ENCODE measurements at regions not wholly inside any gene's neighbourhood (a gene's known extent, or its start where the extent isn't known, plus 50 kb on each side); places are given as distances from the start of the nearest gene placed in this dataset.

DNA sequence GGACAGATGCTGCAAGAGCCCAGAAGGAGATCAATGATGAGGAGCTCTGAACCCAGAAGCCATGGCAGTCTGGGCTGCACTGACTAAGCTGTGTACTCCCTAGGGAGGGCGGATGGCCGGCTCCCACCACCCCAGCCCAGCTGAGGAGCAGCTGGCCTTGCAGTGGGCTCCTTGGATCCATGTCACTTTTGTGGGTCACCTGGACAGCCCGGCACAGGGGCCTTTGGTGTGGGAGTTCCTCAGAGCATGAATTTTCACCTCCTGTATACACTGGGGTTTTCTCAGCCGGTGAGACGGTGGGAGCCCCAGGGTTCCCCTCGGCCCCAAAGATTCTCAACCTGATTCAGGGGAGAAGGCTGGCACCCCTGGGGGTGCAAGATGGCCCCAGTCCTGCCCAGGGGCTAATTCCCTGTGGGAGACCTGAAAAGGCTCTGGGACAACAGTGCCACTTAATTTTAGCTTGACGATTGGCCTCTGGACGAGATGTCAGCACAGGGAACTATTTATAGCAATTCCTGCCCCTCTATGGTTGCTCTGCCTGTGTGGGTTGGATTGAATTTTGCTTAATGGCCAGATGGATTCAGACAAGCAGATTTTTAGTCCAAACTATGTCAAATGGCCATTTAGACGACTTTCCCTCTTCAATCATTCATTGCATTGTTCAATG lies 121.6 kb upstream of the PMEPA1 start:
- H3K4me1 ChIP-seq (ENCODE audit: control insufficient read depth, insufficient read depth, low read length), result peaks cover 3% of the 10 kb centered on the region
- Mint-ChIP-seq H3K27me3 (ENCODE audit: low read depth in 2 of 2) (peaks cover 3 to 6% of the 10 kb centered on the region in 2 donors), H3K4me1 (no peaks in the 10 kb centered on the region), H3K4me3 (no peak overlapping the region), H3K9me3 (no peaks in the 10 kb centered on the region), H3K36me3 (no peaks in the 10 kb centered on the region), H3K27ac (no peak overlapping the region)
- no peaks in the 10 kb centered on the region for H3K27me3 ChIP-seq (ENCODE audit: control insufficient read depth, insufficient read depth, low read length)
- ATAC-seq (no peak), DNase-seq (no peak)
- no peak overlapping the region for H3K4me3 ChIP-seq (ENCODE audit: low read length)
- no peaks in the 10 kb centered on the region for H3K36me3 ChIP-seq (ENCODE audit: control insufficient read depth, insufficient read depth, low read length)
- TF ChIP-seq, protein P1, sequence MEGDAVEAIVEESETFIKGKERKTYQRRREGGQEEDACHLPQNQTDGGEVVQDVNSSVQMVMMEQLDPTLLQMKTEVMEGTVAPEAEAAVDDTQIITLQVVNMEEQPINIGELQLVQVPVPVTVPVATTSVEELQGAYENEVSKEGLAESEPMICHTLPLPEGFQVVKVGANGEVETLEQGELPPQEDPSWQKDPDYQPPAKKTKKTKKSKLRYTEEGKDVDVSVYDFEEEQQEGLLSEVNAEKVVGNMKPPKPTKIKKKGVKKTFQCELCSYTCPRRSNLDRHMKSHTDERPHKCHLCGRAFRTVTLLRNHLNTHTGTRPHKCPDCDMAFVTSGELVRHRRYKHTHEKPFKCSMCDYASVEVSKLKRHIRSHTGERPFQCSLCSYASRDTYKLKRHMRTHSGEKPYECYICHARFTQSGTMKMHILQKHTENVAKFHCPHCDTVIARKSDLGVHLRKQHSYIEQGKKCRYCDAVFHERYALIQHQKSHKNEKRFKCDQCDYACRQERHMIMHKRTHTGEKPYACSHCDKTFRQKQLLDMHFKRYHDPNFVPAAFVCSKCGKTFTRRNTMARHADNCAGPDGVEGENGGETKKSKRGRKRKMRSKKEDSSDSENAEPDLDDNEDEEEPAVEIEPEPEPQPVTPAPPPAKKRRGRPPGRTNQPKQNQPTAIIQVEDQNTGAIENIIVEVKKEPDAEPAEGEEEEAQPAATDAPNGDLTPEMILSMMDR (IDR thresholded peaks at IDR 0.05), result no peak
- WGBS (ENCODE audit: insufficient coverage), result 85% methylated on average over 9 of the region's 9 CpGs
- intact Hi-C loops (cut with micrococcal nuclease), result no loop called here
- H3K9me3 ChIP-seq (ENCODE audit: control insufficient read depth, insufficient read depth, low read length), result no peaks in the 10 kb centered on the region
- no peak overlapping the region for H3K27ac ChIP-seq (ENCODE audit: low read length)

DNA sequence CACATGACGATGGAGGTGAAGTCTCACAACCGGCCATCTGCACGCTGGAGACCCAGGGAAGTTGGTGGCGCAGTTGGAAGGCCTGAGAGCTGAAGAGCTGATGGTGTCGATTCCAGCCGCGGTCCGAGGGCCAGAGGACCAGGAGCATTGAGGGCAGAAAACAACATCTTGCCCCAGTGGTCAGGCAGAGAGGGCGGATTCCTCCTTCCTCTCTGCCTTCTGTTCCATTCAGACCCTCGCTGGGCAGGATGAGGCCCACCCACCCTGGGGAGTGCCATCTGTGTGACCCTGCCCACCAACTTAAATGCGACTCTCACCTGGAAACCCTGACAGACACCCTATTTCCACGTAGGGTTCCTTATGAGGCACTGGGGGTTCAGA lies 120.7 kb upstream of the PMEPA1 start:
- no peak for DNase-seq
- Mint-ChIP-seq H3K4me3 (no peak overlapping the region), H3K36me3 (no peaks in the 10 kb centered on the region), H3K27me3 (ENCODE audit: low read depth in 2 of 2) (peaks cover 6 to 10% of the 10 kb centered on the region in 2 donors), H3K4me1 (no peaks in the 10 kb centered on the region), H3K27ac (no peak overlapping the region), H3K9me3 (no peaks in the 10 kb centered on the region)
- H3K4me1 ChIP-seq (ENCODE audit: control insufficient read depth, insufficient read depth, low read length), result peaks cover 3% of the 10 kb centered on the region
- no peaks in the 10 kb centered on the region for H3K27me3 ChIP-seq (ENCODE audit: control insufficient read depth, insufficient read depth, low read length)
- 92% methylated on average over 12 of the region's 12 CpGs for WGBS (ENCODE audit: insufficient coverage)
- TF ChIP-seq, protein P1 (IDR thresholded peaks at IDR 0.05), result no peak
- intact Hi-C loops (cut with micrococcal nuclease), result no loop called here
- H3K4me3 ChIP-seq (ENCODE audit: low read length), result no peak overlapping the region
- H3K27ac ChIP-seq (ENCODE audit: low read length), result no peak overlapping the region
- H3K9me3 ChIP-seq (ENCODE audit: control insufficient read depth, insufficient read depth, low read length), result no peaks in the 10 kb centered on the region
- ATAC-seq, result peak in 1 of 3 donors; percentile 9
- no peaks in the 10 kb centered on the region for H3K36me3 ChIP-seq (ENCODE audit: control insufficient read depth, insufficient read depth, low read length)

DNA sequence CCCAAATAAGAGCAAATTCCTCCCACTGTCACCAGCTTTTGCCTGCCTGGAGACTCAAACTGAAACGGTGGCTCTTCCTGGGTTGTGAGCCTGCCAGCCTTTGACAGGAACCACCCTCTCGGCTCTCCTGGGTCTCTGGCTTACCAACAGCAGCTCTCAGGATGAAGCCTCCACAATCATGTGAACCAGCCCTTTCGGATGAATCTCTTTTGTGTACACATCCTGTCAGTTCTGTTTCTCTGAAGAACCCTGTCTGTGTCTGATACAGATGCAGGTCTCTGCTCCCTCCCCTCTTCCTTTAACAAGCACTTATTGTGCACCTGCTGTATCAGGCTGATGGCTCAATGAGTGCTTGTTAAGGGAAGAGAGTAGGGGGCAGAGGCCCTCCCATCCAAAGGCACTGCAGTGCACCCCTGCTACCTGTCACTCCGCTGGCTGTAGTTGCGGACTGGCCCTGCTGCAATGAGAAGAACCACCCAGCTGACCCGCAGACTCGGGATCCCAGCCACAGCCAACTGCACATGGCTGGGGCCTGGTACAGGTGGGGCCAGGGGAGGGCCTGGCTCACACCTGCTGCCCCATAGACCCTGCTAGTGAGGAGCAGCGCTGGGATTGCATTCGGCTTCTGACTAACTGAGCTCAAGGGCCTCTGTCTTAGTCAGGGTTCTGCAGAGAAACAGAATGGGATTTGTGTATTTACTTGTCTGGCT lies 120.1 kb upstream of the PMEPA1 start:
- Histone ChIP-seq H3K27me3 (ENCODE audit: control insufficient read depth, insufficient read depth, low read length) (no peaks in the 10 kb centered on the region), H3K36me3 (ENCODE audit: control insufficient read depth, insufficient read depth, low read length) (no peaks in the 10 kb centered on the region), H3K27ac (ENCODE audit: low read length) (no peak overlapping the region), H3K9me3 (ENCODE audit: control insufficient read depth, insufficient read depth, low read length) (no peaks in the 10 kb centered on the region), H3K4me1 (ENCODE audit: control insufficient read depth, insufficient read depth, low read length) (peaks cover 3% of the 10 kb centered on the region), H3K4me3 (ENCODE audit: low read length) (no peak overlapping the region)
- ATAC-seq, result no peak
- no peaks in the 10 kb centered on the region for H3K4me1 Mint-ChIP-seq
- intact Hi-C loops (cut with micrococcal nuclease), result no loop called here
- no peaks in the 10 kb centered on the region for H3K9me3 Mint-ChIP-seq
- 87% methylated on average over 9 of the region's 9 CpGs for WGBS (ENCODE audit: insufficient coverage)
- no peak for DNase-seq
- TF ChIP-seq, protein P1 (IDR thresholded peaks at IDR 0.05), result no peak
- H3K36me3 Mint-ChIP-seq, result no peaks in the 10 kb centered on the region
- no peak overlapping the region for H3K27ac Mint-ChIP-seq
- H3K27me3 Mint-ChIP-seq (ENCODE audit: low read depth in 2 of 2), result peaks cover 6 to 10% of the 10 kb centered on the region in 2 donors
- H3K4me3 Mint-ChIP-seq, result no peak overlapping the region

All from natural killer cell (primary cell).